CD1c-positive myeloid dendritic cell (primary cell): ENCODE measurements at regions not wholly inside any gene's neighbourhood (a gene's known extent, or its start where the extent isn't known, plus 50 kb on each side); places are given as distances from the start of the nearest gene placed in this dataset.
"Not testable (repeated sequence)": the region's sequence is repeated elsewhere in the genome, so short reads cannot be mapped to it uniquely, and the experiment has no call there.

Source experiments
- DNase-seq: peaks from one replicate; pipeline ENCODE4 v3.0.0-alpha.2; 2016; ENCODE audit errors: extremely low spot score

GRCh38 chr9:31541721-31542281, 842.6 kb upstream of the ACO1 start:
- DNase-seq, result no peak

DNA sequence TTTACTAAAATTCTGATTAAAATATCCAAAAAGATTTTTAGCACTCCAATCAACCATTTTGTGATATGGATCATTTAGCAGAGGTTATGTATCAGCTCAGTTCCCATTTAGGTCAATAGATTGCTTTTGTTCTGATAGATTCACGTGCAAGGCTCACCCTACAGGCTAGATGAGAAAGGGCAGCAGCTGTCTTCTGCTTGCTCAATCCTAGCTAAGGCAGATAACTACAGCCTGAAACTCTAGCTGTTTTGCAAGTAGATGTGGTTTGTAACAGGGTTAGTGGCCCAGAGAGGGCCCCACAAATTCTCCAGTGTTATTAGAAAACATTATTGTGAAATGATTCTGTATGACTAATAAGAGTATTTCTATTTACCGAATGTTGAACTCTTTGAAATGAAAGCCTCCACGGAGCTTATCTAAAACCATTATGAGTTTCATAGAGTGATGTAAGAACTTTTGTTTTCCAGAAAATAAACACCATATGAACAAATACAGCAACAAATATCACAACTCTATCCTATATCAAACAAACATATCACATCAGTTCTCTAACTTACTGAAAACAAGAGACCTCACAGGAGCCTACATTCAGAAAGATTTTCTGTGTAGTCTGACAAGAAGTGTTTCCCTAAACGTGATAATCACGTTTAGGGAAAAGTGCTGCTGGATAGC, 841.9 kb upstream of the ACO1 start:
- DNase-seq, result no peak

GRCh38 chr9:31554941-31555340, 829.5 kb upstream of the ACO1 start:
- DNase-seq, result no peak

- DNase-seq, result no peak
Observed at GRCh38 chr9:31556667-31557463, 827.6 kb upstream of the ACO1 start.

DNA sequence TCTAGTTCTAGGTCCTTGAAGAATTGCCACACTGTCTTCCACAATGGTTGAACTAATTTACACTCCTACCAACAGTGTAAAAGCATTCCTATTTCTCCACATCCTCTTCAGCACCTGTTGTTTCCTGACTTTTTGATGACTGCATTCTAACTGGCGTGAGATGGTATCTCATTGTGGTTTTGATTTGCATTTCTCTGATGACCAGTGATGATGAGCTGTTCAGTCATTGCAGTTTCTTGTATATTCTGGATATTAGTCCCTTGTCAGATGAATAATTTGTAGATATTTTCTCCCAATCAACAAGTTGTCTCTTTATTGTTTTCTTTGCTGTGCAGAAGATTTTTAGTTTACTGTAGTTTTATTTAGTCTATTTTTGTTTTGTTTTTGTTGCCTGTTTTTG, 812.3 kb upstream of the ACO1 start:
- DNase-seq, result not testable (repeated sequence)

GRCh38 chr9:31573561-31573960, 810.9 kb upstream of the ACO1 start:
- DNase-seq, result no peak

DNA sequence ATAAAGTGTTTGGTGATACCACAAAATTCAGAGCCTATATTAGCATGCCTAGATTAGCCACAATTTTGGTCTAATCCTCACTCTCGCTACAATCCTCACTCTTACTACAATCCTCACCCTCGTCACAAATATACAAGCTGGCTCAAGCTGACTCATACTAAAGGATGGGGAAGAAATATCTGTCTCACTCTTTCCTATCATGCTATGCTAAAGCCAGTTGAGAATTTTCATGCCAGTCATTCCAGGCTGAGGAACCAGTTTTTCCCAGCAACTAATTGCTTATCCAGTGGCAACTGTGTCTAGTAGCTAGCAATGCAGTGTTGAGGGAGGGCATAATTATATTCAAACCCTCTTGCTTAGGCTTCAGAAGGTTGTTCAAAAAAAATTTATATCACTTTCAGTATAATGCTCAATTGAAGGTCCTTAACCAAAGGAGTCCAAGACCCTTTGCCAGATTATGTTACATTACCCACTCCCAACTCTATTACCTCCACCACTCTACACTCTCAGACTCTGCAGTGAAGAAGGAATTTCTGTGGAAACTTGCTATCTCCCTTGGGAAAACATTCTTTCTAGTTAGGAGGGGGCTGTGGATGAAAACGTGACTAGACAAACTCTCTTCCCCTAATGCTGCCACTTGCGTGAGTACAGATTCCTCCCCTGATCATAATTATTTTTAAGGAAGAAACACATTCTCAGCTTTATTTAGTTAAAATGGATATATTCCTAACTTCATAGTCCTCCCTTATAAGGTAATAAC, 810.3 kb upstream of the ACO1 start:
- no peak for DNase-seq

GRCh38 chr9:31582071-31582470, 802.4 kb upstream of the ACO1 start:
- DNase-seq, result no peak

DNA sequence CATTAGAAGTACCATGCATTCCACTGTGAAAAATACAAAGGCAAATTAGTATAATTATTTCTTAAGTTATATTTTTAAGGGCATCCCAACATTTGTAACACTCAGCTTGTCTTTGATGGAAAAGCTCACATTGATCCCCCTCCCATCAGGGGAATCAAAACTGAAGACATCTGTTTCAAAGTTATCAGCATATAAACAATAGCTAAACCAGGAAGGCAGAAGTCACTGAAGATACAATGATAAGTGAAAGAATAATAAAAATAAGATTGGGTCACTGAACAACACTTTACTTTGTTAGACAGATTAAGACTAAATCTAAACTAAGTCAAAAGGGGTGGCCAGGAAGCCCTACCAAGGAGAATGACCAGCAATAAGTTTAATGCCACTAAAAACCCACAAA, 801.9 kb upstream of the ACO1 start:
- no peak for DNase-seq

DNA sequence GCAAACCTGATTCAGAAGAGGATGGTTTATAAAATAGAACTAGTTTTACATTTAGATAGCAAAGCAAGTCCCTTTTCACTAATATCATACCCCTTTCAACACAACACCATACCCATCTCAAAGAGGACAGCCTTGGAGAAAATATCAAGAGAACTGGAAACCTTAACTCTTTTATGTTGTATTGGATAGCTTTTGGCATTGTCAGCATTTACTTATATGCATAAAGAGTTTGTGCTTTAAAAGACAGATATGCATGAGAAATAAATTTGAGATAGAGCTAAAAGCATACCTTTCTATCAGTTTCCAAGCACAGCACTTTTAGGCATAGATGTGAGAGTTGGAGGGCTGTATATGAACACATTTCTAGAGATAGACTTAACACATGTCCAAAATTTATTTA, 799.3 kb upstream of the ACO1 start:
- no peak for DNase-seq

DNA sequence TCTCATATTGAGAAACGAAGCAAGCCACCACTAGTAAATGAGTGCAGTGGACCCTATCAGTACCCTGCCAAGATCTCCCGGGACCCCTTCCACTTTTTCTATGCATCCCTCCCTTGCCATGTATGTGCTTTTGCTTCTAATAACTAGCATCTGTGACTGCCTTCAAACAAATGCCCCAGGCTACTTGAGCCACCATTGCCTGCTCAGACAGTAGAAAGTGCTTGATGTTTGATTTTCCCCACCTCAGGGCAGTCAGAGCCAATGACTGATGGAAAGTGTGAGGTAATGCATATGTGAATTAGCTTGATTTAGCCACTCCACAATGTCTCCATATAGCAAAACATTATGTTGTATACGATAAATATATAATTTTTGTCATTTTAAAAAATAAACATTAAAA, 797.3 kb upstream of the ACO1 start:
- no peak for DNase-seq

DNA sequence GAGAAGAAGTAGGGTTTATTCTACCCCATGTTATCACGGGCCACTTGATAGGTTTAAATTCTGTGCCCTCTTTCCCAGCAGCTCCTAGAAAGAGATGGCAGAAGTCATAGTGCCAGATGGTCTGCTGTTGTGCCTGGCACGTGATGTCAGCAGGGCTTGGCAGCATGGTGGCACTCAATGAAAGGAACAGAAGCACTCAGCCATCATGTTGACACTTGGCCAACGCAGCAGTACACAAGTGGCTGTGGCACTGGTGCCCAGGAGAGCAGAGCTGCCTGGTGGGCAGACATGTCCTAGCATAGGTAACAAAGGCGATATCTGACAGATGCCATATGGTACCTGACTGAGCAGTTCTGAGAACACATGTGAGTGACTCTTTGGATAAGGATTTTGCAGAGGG, 796.4 kb upstream of the ACO1 start:
- no peak for DNase-seq

- no peak for DNase-seq
Observed at GRCh38 chr9:31588756-31589155, 795.7 kb upstream of the ACO1 start.

- no peak for DNase-seq
Observed at GRCh38 chr9:31590091-31590490, 794.4 kb upstream of the ACO1 start.

GRCh38 chr9:31597086-31597485, 787.4 kb upstream of the ACO1 start:
- not testable (repeated sequence) for DNase-seq

DNA sequence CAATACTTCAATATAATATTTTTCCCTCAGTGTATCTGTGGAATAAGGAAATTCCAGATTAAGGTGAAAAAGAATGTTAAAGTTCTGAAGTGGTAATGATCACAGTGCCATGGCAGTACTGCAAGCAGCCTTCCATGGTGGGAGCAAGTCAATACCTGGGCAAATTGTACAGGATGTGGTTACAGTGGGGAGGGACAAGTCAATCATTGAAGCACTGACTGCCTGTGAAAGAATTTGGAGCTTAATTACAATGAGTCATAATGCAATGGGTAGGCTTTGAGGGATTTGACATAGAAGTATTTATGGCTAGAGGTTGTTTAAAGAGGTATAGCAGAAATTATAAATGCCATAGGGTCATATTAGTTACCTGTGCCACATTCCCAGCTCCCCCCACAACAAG, 786.5 kb upstream of the ACO1 start:
- DNase-seq, result no peak

- DNase-seq, result no peak
Observed at GRCh38 chr9:31601666-31602065, 782.8 kb upstream of the ACO1 start.

- DNase-seq, result no peak
Observed at GRCh38 chr9:31604531-31604930, 779.9 kb upstream of the ACO1 start.

GRCh38 chr9:31605164-31605563, 779.3 kb upstream of the ACO1 start:
- DNase-seq, result no peak

DNA sequence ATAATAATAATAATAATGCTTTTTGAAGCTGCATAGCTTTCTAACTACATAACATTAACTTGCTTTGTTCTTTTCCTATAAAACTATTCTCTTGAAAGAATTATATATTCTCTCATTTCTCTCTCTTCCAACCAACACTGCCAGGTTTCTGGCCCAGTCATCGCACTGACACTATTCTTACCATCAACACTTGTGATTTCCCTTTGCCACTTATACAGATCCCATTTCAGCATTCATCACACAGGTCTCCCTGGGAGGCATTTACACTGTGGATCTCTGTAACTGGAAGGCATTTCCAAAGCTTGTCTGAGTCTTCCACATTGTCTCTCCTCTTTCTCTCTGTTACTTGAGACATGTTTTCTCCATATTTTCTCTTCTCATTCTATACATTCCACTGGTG, 777.8 kb upstream of the ACO1 start:
- no peak for DNase-seq

DNA sequence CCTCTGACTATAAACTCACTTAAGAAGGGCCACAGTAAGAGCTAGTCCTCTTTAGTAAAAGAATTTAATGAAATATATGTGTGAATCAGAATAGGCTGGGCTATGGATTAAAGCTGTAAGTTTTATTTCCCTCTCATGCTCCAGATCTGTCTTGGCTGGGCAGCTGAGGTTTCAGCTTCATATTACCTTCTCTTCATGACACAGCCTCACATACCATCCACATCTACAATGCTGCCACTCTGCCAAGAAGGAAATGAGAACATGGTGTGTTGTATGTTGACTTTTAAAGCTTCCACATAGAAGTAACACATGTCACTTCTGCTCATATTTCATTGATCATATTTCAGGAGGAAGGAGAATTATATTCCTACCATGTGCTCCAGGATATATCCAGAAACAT, 776.0 kb upstream of the ACO1 start:
- no peak for DNase-seq

DNA sequence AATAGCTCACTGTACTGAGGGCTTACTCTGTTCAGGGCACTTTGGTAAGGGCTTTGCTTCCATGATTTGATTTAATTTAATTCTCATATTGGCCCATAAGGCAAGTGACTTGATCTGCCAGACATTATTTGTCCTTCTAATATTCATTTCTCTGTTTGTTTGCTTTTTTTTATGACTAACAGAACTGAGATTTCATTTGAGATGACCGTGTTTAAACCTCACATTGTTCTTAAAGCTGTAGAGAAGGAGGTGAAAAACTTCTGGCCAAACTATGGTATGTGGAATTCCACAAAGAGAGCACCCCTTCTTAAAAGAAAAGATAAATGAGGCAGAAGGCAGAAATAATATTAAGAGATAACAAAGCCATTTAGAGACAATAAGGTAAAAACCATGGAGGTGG, 775.6 kb upstream of the ACO1 start:
- no peak for DNase-seq
